Caco-2 (cell line): ENCODE measurements at regions not wholly inside any gene's neighbourhood (a gene's known extent, or its start where the extent isn't known, plus 50 kb on each side); places are given as distances from the start of the nearest gene placed in this dataset.

Experiments
- BruUV-seq: library from RNA; stranded (reverse); fragments of 400-500 nt; replicated peaks from 2 replicates; lab custom pipeline; 2021; lab: Mats Ljungman, UMichigan
- CTCF ChIA-PET: fragments of 300-600 bp; sonication (Branson Sonifier 250); formaldehyde crosslinking; loops from one replicate; lab custom pipeline; 2022; ENCODE audit warnings: antibody characterized with exemption; lab: Charles Lee
- POLR2A ChIA-PET: fragments of 300-600 bp; sonication (Branson Sonifier 250); formaldehyde crosslinking; loops from one replicate; lab custom pipeline; 2022; ENCODE audit warnings: antibody characterized with exemption; lab: Charles Lee
- DNase-seq, 2 experiments: peaks; one replicate each; pipeline versions ENCODE4 v3.0.0 to v3.0.0-alpha.2; 2020 to 2022
- H3K27me3 ChIP-seq: replicated peaks from 2 replicates; pipeline ENCODE4 v1.6.0; 2011; ENCODE audit warnings: low read length; ENCODE audit not compliant: control insufficient read depth, insufficient read depth
- H3K36me3 ChIP-seq: 2 replicates; pipeline ENCODE4 v1.5.1; 2011; ENCODE audit warnings: low read length; ENCODE audit not compliant: control insufficient read depth, insufficient read depth
- H3K4me1 ChIP-seq: fragments of 250-450 bp; sonication (Bioruptor Pico); 2 replicates; pipeline ENCODE4 v1.5.1; 2020; ENCODE audit warnings: mild to moderate bottlenecking
- H3K4me3 ChIP-seq: 2 replicates; pipeline ENCODE4 v1.5.1; 2011; ENCODE audit warnings: low read depth, mild to moderate bottlenecking, control low read depth, low read length
- H3K9me3 ChIP-seq: fragments of 250-450 bp; sonication (Bioruptor Pico); 2 replicates; pipeline ENCODE4 v1.5.1; 2020; ENCODE audit warnings: mild to moderate bottlenecking, moderate library complexity
- H3K27ac Mint-ChIP-seq: one replicate; pipeline ENCODE4 v1.8.0; 2022; ENCODE audit warnings: mixed read lengths; ENCODE audit not compliant: unreplicated experiment
- H3K27me3 Mint-ChIP-seq: one replicate; pipeline ENCODE4 v1.8.0; 2022; ENCODE audit warnings: mixed read lengths; ENCODE audit not compliant: insufficient read depth, unreplicated experiment
- H3K36me3 Mint-ChIP-seq: one replicate; pipeline ENCODE4 v1.8.0; 2022; ENCODE audit warnings: mild to moderate bottlenecking, mixed read lengths; ENCODE audit not compliant: insufficient read depth, unreplicated experiment
- H3K4me1 Mint-ChIP-seq: one replicate; pipeline ENCODE4 v1.8.0; 2022; ENCODE audit warnings: low read depth, mixed read lengths; ENCODE audit not compliant: unreplicated experiment
- H3K4me3 Mint-ChIP-seq: one replicate; pipeline ENCODE4 v1.8.0; 2022; ENCODE audit warnings: mild to moderate bottlenecking, moderate library complexity, mixed read lengths; ENCODE audit not compliant: unreplicated experiment
- H3K9me3 Mint-ChIP-seq: one replicate; pipeline ENCODE4 v1.8.0; 2022; ENCODE audit warnings: mixed read lengths; ENCODE audit not compliant: unreplicated experiment
- CTCF ChIP-seq, 2 experiments: fragments of 200-600 bp in 1 of 2; IDR thresholded peaks; 1 replicate in 1 of 2; 2 replicates in 1 of 2; pipeline versions ENCODE4 v1.5.1 to v1.8.0; 2011 to 2022; ENCODE audit warnings: antibody characterized with exemption in 1 of 2, control low read depth in 1 of 2, inconsistent platforms in 1 of 2, low read depth in 1 of 2, low read length in 1 of 2, mild to moderate bottlenecking in 1 of 2, moderate library complexity in 1 of 2; ENCODE audit not compliant: insufficient read depth in 1 of 2, severe bottlenecking in 1 of 2, unreplicated experiment in 1 of 2
- intact Hi-C: fragments of 100-400 bp; cut with micrococcal nuclease; formaldehyde crosslinking; loops from one replicate; pipeline ENCODE4 v1.10.0; 2022; ENCODE audit not compliant: unreplicated experiment

GRCh38 chr7:145850636-145851035, 266.0 kb upstream of the CNTNAP2 start:
- CTCF ChIA-PET: no interaction called here
- no peaks in the 10 kb centered on the region for H3K27me3 ChIP-seq
- Mint-ChIP-seq H3K4me3 (no peak overlapping the region), H3K9me3 (peaks cover 17% of the 10 kb centered on the region), H3K27me3 (peaks cover 3% of the 10 kb centered on the region), H3K4me1 (no peaks in the 10 kb centered on the region), H3K36me3 (no peaks in the 10 kb centered on the region), H3K27ac (no peak overlapping the region)
- intact Hi-C loops: no loop called here
- POLR2A ChIA-PET: no interaction called here
- peak; percentile 9 to 44 for DNase-seq
- H3K9me3 ChIP-seq: no peaks in the 10 kb centered on the region; the same call in 1 of the 2 replicates
- no peaks in the 10 kb centered on the region for H3K4me1 ChIP-seq
- H3K4me3 ChIP-seq: no peak overlapping the region
- no peaks in the 10 kb centered on the region for H3K36me3 ChIP-seq
- TF ChIP-seq CTCF (IDR thresholded peaks at IDR 0.05; ENCODE audit: insufficient read depth in 1 of 2, low read depth in 1 of 2, low read length in 1 of 2, severe bottlenecking in 1 of 2, unreplicated experiment in 1 of 2): no peak
- BruUV-seq: no TSS peak

GRCh38 chr7:145848691-145849090, 267.9 kb upstream of the CNTNAP2 start:
- intact Hi-C loops: loop anchor here (1.0 kb wide), 2 partner anchors 195 to 812 kb away; no protein-coding TSS in a partner anchor
- ChIA-PET POLR2A (no interaction called here), CTCF (interaction anchor here (0.6 kb wide), 1 partner anchor 379 kb away, joined by 3 read pairs; no protein-coding TSS in a partner anchor)
- peak; percentile 58 to 63 for TF ChIP-seq CTCF (IDR thresholded peaks at IDR 0.05; ENCODE audit: insufficient read depth in 1 of 2, low read depth in 1 of 2, low read length in 1 of 2, severe bottlenecking in 1 of 2, unreplicated experiment in 1 of 2)
- peaks cover 3% of the 10 kb centered on the region for H3K27me3 Mint-ChIP-seq
- peak; percentile 30 to 48 for DNase-seq
- Histone ChIP-seq H3K9me3 (no peaks in the 10 kb centered on the region), H3K4me3 (no peak overlapping the region), H3K4me1 (no peaks in the 10 kb centered on the region), H3K27me3 (no peaks in the 10 kb centered on the region), H3K36me3 (no peaks in the 10 kb centered on the region)
- BruUV-seq: no TSS peak
- H3K4me1 Mint-ChIP-seq: no peaks in the 10 kb centered on the region
- peaks cover 10% of the 10 kb centered on the region for H3K9me3 Mint-ChIP-seq
- no peak overlapping the region for H3K4me3 Mint-ChIP-seq
- H3K36me3 Mint-ChIP-seq: no peaks in the 10 kb centered on the region
- H3K27ac Mint-ChIP-seq: no peak overlapping the region

- no peaks in the 10 kb centered on the region for H3K4me1 Mint-ChIP-seq
- TF ChIP-seq CTCF (IDR thresholded peaks at IDR 0.05; ENCODE audit: insufficient read depth in 1 of 2, low read depth in 1 of 2, low read length in 1 of 2, severe bottlenecking in 1 of 2, unreplicated experiment in 1 of 2): no peak
- H3K4me3 Mint-ChIP-seq: no peak overlapping the region
- no peaks in the 10 kb centered on the region for H3K36me3 Mint-ChIP-seq
- BruUV-seq: no TSS peak
- H3K27me3 Mint-ChIP-seq: peaks cover 3% of the 10 kb centered on the region
- no peak for DNase-seq
- intact Hi-C loops: no loop called here
- Histone ChIP-seq H3K4me1 (no peaks in the 10 kb centered on the region), H3K4me3 (no peak overlapping the region), H3K27me3 (no peaks in the 10 kb centered on the region), H3K9me3 (no peaks in the 10 kb centered on the region), H3K36me3 (no peaks in the 10 kb centered on the region)
- no peaks in the 10 kb centered on the region for H3K9me3 Mint-ChIP-seq
- ChIA-PET CTCF (no interaction called here), POLR2A (no interaction called here)
- no peak overlapping the region for H3K27ac Mint-ChIP-seq
Observed at GRCh38 chr7:145845345-145845744, 271.3 kb upstream of the CNTNAP2 start.
